Lower lobe of right lung (tissue), 2 donors: ENCODE measurements at regions not wholly inside any gene's neighbourhood (a gene's known extent, or its start where the extent isn't known, plus 50 kb on each side); places are given as distances from the start of the nearest gene placed in this dataset.
"Not testable (repeated sequence)": the region's sequence is repeated elsewhere in the genome, so short reads cannot be mapped to it uniquely, and the experiment has no call there.

Experiments used
- ATAC-seq, 2 donors: fragments of 200-7000 bp; cut with Tn5 transposase; one replicate each; pipeline ENCODE4 v1.9.1; 2020 to 2022; ENCODE audit warnings: mild to moderate bottlenecking in 2 of 2, moderate library complexity in 2 of 2
- DNase-seq: peaks from one replicate; pipeline ENCODE4 v3.0.0-alpha.2; 2020
- H3K27ac ChIP-seq: fragments of 200-600 bp; one replicate; pipeline ENCODE4 v1.8.0; 2022
- H3K27me3 ChIP-seq: fragments of 200-600 bp; one replicate; pipeline ENCODE4 v1.8.0; 2022; ENCODE audit warnings: low read depth
- H3K36me3 ChIP-seq: fragments of 200-600 bp; one replicate; pipeline ENCODE4 v1.8.0; 2022; ENCODE audit warnings: mild to moderate bottlenecking
- H3K4me1 ChIP-seq: fragments of 200-600 bp; one replicate; pipeline ENCODE4 v1.8.0; 2022
- H3K4me3 ChIP-seq: fragments of 200-600 bp; one replicate; pipeline ENCODE4 v1.8.0; 2022; ENCODE audit warnings: mild to moderate bottlenecking
- H3K9me3 ChIP-seq: fragments of 200-600 bp; one replicate; pipeline ENCODE4 v1.8.0; 2022
- intact Hi-C: fragments of 100-400 bp; cut with DNase I; formaldehyde crosslinking; loops from one replicate; pipeline ENCODE4 v1.11.0; 2022
- TF ChIP-seq, protein P1 (sequence below): fragments of 200-600 bp; IDR thresholded peaks from one replicate; pipeline ENCODE4 v1.8.0; 2022; ENCODE audit warnings: antibody characterized with exemption, mild to moderate bottlenecking
- donor health status: DM: no; HTN: yes; CAD: no; lungs with severe emphysema.

DNA sequence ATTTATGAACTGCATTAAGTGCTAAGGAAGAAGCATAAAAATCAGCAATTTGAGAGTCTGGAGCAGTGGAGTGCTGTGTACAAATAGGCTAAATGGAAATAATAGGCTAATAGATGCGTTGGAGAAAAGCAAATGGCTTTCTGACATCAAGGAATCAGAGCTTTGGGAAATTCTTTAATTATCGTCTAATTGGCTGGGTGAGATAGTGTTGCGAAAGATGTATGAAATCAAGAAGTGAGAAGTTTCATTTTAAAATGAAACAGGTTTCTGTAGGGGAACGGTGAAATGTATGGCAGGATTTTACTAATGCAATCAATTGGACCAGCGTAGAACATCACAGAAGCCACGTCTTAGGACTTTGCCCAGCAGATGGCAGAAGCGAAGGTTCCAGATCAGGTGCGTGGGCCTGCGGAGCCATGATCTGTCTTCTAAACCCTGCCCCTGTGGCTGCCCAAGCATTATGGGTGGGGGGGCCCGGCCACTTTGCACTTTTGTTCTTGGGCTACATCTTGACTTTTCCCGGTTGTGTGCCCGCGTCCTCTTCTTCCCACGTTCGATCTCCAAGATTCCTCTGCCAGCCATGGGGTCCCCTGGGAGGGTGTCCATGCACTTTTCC lies 118.5 kb upstream of the SHISA3 start:
- intact Hi-C loops: no loop called here
- ATAC-seq (no peak), DNase-seq (no peak)
- H3K4me3 ChIP-seq: no peak overlapping the region
- no peaks in the 10 kb centered on the region for H3K27me3 ChIP-seq
- H3K27ac ChIP-seq: no peak overlapping the region
- H3K4me1 ChIP-seq: no peaks in the 10 kb centered on the region
- no peaks in the 10 kb centered on the region for H3K36me3 ChIP-seq
- H3K9me3 ChIP-seq: no peaks in the 10 kb centered on the region
- TF ChIP-seq, protein P1, sequence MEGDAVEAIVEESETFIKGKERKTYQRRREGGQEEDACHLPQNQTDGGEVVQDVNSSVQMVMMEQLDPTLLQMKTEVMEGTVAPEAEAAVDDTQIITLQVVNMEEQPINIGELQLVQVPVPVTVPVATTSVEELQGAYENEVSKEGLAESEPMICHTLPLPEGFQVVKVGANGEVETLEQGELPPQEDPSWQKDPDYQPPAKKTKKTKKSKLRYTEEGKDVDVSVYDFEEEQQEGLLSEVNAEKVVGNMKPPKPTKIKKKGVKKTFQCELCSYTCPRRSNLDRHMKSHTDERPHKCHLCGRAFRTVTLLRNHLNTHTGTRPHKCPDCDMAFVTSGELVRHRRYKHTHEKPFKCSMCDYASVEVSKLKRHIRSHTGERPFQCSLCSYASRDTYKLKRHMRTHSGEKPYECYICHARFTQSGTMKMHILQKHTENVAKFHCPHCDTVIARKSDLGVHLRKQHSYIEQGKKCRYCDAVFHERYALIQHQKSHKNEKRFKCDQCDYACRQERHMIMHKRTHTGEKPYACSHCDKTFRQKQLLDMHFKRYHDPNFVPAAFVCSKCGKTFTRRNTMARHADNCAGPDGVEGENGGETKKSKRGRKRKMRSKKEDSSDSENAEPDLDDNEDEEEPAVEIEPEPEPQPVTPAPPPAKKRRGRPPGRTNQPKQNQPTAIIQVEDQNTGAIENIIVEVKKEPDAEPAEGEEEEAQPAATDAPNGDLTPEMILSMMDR: no peak

- Histone ChIP-seq H3K27ac (no peak overlapping the region), H3K27me3 (no peaks in the 10 kb centered on the region), H3K4me3 (no peak overlapping the region), H3K4me1 (no peaks in the 10 kb centered on the region), H3K9me3 (no peaks in the 10 kb centered on the region), H3K36me3 (no peaks in the 10 kb centered on the region)
- intact Hi-C loops: loop anchor here (10.0 kb wide), 1 partner anchor 234 kb away; no protein-coding TSS in a partner anchor
- DNase-seq (no peak), ATAC-seq (peak in 1 of 2 donors; percentile 52)
- TF ChIP-seq, protein P1: peak; percentile 58
Measured at GRCh38 chr4:42280327-42281095, 116.8 kb upstream of the SHISA3 start.

DNA sequence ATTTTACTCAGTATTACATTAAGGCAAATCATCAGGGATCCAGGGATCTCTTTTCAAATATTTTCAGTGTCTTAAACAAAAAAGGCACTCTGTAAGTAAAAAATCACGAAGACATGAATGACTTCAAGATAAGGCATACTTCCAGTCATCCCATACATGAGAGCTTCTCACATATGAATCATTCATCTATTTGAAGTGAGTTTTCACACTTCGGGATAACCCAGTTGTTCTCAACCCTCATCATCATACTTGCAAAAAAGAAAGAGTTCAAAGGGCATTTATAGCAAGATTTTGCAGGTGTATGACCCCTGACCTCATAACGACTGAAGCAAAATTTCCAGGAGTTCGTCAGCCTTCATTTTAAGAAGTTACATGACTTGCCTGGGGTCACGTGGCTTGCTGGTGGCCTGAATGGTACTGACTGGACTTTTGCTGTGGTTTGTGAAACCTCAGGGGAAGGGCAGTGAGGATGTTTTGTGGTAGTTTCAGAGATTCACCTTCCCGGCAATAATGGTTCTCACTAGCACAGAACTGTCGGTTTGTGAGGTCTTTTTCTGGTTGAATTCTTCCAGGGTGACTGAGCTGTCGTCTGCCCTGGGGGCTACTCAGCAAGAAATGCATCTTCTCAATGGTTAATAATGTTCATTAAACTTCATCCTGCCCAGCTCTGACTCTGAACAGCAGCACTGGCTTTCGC lies 115.8 kb upstream of the SHISA3 start:
- no peak for DNase-seq
- Histone ChIP-seq H3K4me3 (no peak overlapping the region), H3K27me3 (no peaks in the 10 kb centered on the region), H3K4me1 (no peaks in the 10 kb centered on the region), H3K36me3 (no peaks in the 10 kb centered on the region), H3K9me3 (no peaks in the 10 kb centered on the region), H3K27ac (no peak overlapping the region)
- TF ChIP-seq, protein P1: no peak
- intact Hi-C loops: loop anchor here (10.0 kb wide), 1 partner anchor 233 kb away; no protein-coding TSS in a partner anchor
- no peak for ATAC-seq

DNA sequence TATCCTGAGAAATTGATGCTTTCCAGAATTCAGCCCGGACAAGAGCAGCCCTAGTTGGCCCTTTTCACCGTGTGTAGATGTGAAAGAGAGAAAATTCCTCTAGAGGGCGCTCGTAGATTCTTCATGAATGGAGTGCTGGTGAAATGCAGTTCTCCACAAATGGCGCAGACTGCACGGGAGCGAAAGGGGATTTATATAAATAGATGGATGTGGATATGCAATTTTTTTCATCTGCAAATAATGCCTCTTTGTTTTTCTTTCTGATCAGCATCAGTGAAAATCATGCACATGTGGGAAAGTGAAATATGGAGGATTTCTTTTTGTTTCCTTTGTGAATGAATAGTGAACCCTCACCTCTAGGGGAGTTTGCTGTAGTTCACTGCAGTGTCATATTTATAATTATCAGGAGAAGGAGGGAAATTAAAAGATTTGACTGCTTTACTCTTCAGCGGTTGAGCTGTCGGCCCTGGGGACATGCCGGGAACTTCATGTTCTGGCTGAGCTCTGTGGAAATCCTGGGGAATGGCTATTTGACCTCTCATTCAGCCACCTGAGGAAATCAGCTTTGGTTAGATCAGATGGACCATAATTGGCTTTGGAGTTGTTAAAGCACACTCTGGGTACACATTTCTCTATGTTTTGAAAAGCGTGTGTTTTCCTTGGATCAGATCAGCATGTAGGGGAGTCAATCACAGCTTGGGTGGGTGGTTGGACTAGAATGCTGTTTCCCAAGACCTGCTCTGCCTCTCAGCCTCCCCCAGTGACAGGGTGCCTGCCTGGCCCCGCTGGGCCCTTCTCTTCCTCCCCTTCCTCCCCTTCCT lies 115.0 kb upstream of the SHISA3 start:
- Histone ChIP-seq H3K4me1 (no peaks in the 10 kb centered on the region), H3K27me3 (no peaks in the 10 kb centered on the region), H3K27ac (no peak overlapping the region), H3K4me3 (no peak overlapping the region), H3K36me3 (no peaks in the 10 kb centered on the region), H3K9me3 (no peaks in the 10 kb centered on the region)
- intact Hi-C loops: loop anchor here (10.0 kb wide), 1 partner anchor 233 kb away; no protein-coding TSS in a partner anchor
- TF ChIP-seq, protein P1: peak; percentile 69
- DNase-seq (no peak), ATAC-seq (peak; percentile 82 to 90)

- no peaks in the 10 kb centered on the region for H3K36me3 ChIP-seq
- no peak overlapping the region for H3K27ac ChIP-seq
- ATAC-seq (no peak), DNase-seq (no peak)
- TF ChIP-seq, protein P1: no peak
- H3K9me3 ChIP-seq: no peaks in the 10 kb centered on the region
- H3K4me3 ChIP-seq: no peak overlapping the region
- H3K27me3 ChIP-seq: no peaks in the 10 kb centered on the region
- H3K4me1 ChIP-seq: no peaks in the 10 kb centered on the region
- intact Hi-C loops: loop anchor here (10.0 kb wide), 1 partner anchor 231 kb away; no protein-coding TSS in a partner anchor
Measured at GRCh38 chr4:42284030-42284429, 113.3 kb upstream of the SHISA3 start.

DNA sequence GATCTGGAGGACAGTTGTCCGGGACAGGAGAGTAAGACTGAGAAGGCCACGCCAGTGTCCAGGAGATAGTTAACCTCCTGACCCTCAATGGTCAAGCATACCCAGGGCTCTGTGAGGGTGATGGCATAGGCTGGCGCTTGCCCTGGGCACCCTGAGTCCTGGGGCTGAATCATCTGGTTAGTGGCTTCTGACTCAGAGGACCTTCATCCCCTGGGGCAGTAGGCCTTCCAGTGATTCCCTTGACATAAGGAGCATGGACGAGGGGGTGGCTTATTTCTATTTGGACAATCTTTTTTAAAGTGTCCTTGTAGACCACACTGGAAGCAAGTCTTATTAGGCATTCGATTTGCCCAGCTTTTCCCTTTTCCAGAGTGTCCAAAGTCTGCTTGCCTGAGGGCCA lies 108.4 kb upstream of the SHISA3 start:
- ATAC-seq: not testable (repeated sequence)
- intact Hi-C loops: loop anchor here (10.0 kb wide), 1 partner anchor 226 kb away; no protein-coding TSS in a partner anchor

GRCh38 chr4:42292192-42292591 lies 105.1 kb upstream of the SHISA3 start:
- H3K27me3 ChIP-seq, H3K9me3 ChIP-seq, intact Hi-C loops, ATAC-seq, H3K36me3 ChIP-seq, H3K27ac ChIP-seq, DNase-seq, H3K4me3 ChIP-seq, H3K4me1 ChIP-seq: not testable (repeated sequence)

More for the DNA sequence above, 108.4 kb upstream of the SHISA3 start:
- H3K9me3 ChIP-seq, H3K4me3 ChIP-seq, H3K27me3 ChIP-seq, DNase-seq, H3K27ac ChIP-seq, H3K36me3 ChIP-seq, H3K4me1 ChIP-seq: not testable (repeated sequence)
